GM15510 (cell line): ENCODE measurements at regions not wholly inside any gene's neighbourhood (a gene's known extent, or its start where the extent isn't known, plus 50 kb on each side); places are given as distances from the start of the nearest gene placed in this dataset.

ENCODE experiments used
- POLR2A ChIP-seq: IDR thresholded peaks from 3 replicates; pipeline ENCODE4 v1.6.1; 2011; ENCODE audit warnings: borderline replicate concordance; ENCODE audit not compliant: insufficient read length; ENCODE audit errors: extremely low read depth

DNA sequence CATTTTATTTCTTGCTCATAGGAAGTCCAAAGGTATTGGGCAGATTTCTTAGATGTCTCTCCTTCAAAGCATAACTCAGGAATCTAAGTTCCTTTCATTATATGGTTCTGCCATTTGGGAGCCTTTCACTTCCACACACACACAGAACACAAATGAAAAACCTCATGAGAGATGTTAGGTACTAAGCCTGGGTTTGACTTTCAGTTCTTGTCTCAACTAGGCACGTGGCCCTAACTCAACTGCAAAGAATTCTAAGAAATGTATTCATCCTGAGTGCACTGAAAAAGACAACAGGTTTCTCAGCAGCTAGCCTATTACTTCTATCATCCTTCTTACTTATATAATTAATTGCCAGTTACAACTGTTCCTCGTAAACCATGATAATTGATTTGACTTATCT, 190.0 kb upstream of the SAMSN1 start:
- no peak for TF ChIP-seq POLR2A

DNA sequence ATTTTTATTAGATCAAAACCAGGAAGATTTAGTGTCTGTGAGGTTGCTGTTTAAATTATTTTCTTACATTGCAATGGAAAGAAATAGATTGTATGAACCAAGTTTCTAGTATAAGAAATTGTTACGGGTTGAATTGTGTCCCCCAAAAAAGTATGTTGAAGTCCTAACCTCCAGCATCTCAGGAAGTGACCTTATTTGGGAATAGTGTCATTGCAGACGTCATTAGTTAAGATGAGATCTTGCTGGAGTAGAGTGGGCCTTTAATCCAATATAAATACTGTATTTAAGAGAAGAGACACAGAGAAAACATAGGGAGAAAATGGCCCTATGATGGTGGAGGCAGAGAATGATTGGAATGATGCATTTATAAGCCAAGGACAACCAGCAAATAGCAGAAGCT, 188.7 kb upstream of the SAMSN1 start:
- no peak for TF ChIP-seq POLR2A

DNA sequence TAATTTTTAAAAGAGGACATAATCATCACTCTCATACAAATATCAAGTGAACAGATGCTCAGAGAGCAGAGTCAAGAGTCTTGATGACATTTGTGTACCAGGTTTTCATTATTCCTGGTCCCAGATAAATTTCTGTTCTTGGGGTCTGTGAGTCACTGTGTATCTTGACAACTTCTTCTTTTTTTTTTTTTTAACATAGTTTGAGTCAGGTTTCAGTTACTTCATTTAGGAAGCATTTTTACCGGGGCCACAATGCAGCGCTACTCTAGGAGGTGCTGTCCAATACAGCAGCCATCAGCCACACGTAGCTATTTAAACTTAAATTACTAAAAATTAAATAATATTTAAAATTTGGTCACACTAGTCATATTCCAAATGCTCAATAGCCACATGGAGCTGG, 188.1 kb upstream of the SAMSN1 start:
- TF ChIP-seq POLR2A, result no peak

DNA sequence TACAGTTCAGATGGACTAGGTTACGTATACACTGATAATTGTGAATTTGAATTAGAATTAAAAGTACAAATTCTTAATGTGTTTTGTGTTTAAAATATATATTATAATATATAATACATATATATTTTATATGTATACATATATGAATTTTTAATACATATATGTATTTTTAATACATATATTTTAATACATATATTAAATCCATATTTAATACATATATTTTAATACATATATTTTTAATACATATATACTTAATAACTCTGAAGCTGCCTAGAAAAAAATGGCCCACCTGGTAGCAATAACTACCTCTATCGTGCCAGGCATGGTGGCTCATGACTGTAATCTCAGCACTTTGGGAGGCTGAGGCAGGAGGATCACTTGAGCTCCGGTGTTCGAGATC, 179.1 kb upstream of the SAMSN1 start:
- TF ChIP-seq POLR2A, result no peak

DNA sequence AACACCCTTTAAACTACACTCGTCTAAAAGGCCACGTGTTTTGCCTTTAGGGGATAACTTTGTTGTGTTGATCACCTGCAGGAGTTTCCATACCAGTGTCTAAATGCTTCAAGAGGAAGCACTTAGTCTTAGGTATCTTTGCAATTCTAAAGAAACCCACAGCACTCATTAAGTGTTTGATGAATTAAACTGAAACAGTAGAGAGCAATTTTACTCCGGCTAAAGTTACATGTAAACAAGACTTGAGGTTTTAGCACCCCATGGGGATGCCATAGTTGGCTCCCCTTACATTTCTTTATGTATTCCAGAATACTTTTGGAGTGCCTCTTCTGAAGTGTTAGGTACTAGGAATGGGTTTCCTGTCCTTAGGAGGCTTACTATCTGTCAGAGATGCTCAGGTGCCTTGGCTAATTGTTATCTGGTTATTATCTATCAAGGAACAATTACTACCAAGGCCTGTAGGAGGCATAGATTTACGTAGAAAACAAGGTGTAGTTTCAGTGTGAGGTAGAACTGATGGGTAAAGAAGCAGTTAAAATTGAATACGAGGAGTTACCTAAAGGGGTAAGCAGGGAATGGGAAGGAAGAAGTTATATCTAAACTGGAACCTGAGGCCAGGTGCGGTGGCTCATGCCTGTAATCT, 176.8 kb upstream of the SAMSN1 start:
- no peak for TF ChIP-seq POLR2A

DNA sequence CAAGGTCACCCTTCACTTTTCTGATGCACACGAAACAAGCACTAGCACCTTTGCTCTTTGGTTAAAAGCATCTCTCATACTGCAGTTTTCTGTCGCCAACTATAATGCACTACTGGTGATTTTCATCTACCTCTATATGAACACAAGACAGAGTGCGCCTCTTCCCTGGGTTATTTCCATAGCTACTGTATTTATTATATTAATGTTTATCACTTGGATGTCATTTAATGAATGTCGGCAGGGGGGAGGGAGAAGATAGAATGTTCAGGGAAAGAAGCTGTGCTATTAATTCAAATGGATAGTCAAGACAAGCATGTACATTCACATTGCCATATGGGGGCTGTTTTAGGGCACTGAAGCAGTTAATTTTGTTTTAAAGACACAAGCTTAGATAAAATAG, 174.1 kb upstream of the SAMSN1 start:
- no peak for TF ChIP-seq POLR2A

DNA sequence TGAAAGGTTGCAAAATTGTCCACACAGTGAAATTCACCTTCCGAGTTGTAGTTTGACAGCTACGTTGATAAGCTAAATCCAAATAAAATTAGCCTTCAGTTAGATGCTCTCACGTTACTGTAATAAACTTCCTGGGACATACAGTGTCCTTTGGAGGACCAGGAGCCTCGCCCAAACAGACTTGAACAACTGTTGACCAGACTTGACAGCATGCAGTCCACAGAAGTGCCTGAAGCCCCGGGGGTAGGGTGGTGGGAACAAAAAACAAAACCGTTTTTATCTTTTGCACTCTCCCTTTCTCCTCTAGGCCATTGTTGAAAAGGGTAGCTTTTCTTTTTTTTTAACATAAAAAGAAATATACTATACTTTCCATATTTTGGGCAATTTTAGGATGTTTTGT, 172.8 kb upstream of the SAMSN1 start:
- no peak for TF ChIP-seq POLR2A

DNA sequence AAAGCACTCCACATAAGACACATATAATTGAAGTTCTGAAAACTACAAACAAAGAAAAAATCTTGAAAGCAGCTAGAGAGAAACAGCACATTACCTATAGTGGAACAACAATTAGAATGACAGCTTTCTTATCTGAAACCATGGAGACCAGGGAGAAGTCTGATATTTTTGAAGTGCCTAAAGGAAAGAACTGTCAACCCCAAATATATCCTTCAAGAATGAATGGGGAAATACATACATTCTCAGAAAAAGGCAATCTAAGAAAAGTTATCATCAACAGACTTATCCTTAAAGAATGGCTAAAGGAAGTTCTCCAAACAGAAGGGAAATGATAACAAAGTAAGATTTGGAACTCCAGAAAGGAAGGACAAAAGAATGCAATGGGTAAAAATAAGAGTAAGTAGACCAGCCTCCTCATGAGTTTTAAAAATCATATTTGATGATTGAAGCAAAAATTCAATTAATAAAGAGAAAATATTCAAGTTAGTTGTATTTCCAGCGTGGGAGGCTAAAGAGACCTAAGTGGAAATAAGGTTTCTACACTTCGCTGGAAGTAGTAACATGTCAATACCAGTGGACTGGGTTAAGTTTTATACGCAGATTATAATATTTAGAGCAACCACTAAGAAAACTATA, 170.8 kb upstream of the SAMSN1 start:
- no peak for TF ChIP-seq POLR2A

DNA sequence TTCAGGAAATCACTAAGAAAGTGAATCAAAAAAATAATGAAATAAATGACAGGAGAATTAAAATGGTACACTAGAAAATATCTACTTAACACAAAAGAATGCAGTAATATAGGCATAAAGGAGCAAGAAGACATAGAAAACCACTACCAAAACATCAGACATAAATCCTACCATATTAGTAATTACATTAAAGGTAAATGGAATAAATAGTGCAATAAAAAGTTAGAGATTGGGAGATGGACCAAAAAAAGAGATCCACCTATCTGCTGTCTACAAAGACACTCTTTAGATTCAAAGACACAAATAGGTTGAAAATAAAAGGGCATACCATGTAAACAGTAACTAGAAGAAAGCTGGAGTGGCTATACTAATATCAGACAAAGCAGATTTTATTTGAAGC, 167.0 kb upstream of the SAMSN1 start:
- no peak for TF ChIP-seq POLR2A

DNA sequence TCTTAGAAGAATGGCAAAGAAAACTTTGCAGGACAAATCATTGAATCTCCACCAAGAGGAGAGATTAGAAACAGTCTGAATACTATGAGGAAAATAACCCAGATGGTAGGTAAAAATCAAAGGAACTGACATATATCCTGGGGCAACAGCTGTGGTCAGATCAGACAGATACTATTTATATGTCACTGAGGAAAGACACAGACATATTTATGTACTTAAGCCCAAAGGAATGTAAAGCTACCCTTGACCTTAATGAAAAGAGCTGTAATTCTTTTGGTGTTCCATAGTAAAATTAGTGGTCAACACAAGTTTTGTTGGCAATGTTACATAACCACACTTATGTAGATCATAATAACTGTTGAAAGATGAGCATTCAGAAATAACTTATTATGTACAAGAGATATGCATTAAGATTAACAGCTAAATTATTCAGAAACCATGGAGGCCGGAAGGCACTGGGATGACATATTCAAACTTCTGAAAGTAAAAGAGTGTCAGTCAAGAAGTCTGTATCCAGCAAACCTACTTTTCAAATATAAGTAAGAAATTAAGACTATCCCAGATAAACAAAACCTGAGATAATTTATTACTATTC, 166.1 kb upstream of the SAMSN1 start:
- TF ChIP-seq POLR2A, result no peak

DNA sequence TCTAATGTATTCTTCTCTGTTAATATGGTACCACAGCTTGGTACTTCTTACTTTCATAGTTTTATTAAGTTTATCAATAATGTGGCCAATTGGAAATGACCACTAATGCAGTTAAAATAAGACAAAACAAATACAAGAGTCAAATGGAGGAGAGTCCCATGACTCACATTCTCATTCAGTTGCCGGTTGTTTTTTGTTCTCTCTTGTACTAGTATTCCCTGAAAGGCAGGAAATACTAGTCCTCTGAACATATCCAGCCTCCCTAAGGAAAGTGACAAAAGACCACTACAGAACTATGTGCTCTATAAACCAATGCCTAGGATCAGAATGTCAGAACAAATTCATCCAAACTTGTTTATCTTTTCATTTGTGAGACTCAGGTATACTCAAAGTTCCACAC, 165.2 kb upstream of the SAMSN1 start:
- TF ChIP-seq POLR2A, result no peak

DNA sequence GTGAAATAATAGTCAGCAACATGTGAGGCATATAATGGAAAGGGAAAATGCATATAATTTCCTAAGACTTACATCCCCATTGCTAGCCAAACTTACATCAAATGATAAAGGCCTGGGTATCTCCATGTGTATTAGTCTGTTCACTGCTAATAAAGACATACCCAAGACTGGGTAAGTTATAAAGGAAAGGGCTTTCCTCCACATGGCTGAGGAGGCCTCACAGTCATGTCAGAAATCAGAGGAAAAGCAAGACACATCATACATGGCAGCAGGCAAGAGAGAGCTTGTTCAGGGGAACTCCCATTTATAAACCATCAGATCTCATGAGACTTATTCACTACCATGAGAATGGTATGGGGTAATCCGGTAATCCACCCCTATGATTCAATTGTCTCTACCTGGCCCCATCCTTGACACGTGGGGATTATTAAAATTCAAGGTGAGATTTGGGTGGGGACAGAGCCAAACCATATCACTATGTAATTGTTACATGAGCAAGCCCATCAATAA, 161.5 kb upstream of the SAMSN1 start:
- no peak for TF ChIP-seq POLR2A

DNA sequence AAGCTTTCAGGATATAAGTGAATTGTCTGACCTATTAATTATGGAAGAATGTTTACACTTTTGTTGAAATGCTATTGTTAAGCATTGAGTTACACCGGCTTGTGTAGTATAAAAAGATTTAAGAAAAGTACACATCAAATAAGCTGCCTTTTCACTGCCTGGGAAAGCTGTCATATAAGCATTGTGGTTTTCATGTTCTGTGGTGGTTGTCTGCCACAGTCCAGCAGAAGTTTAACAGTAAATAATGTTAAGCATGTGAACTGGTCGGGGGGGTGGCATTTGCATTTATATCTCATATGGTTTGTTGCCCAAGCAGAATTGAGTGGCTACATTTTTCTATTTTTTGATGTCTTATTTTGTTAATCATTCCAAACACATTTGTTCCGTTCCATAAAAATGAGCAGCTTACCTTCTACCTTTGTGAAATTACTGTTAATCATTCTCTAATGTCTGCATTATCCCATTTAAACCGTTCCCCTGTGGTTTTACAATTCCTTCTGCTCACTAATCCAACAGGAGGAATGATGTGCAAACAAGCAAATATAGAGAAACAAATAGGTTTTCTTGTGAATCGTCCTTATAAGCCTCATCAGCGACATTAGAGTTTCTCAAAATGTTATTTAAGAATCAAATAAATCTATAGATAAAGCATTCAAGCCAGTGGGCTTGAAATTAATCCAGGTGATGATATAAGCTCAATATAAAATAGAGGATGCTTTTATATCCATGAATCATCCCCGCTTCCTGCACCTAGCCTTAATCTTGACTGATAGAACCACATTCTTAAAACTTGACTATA, 160.8 kb upstream of the SAMSN1 start:
- no peak for TF ChIP-seq POLR2A

DNA sequence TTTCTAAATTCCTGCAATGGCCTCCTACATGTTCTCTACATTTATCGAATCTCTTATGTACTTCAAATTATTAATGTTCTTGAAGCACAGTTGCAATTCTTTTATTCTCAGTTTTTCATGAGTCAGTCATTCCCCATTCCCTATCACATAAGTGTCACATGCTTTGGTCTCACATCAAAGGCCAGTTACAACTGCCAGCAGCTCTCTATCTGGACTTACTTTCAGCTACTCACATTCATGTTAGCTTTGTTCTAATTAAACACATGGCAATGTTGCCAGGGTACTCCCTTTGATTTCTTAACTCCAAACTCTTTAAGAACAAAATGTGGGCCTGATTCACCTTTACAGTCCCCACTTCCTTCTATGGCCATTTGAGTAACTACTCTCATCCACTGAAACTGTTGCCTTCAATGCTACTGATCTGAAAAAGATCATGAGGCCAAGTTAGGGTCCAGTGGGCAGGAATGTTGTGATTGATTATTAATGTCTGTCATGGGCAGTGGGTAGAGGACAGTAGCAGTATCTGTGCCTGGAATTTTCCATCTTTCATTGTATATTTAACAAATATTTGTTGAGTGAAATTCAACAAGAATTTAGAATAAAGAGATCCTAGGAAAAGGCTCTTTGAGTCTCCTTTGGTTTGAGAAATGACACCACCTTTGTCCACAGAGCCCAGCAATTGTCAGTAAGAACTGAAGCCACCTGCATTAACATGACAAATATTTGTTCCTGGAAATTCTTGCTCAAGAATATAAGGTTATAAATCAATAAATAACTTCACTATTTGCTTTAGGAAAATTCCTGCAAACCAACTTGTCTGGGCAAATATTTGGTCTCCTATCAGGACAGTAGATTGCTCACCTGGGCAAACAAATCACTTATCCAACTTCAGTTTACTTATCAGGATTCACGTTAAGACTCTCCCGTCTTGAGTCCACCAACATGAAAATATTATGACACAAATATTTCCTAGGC, 153.6 kb upstream of the SAMSN1 start:
- TF ChIP-seq POLR2A, result no peak
